HFFc6 (cell line): ENCODE measurements at regions not wholly inside any gene's neighbourhood (a gene's known extent, or its start where the extent isn't known, plus 50 kb on each side); places are given as distances from the start of the nearest gene placed in this dataset.

Experiments used
- DNase-seq: peaks from one replicate; pipeline ENCODE4 v3.0.0-alpha.2; 2018
- H3K27ac Mint-ChIP-seq: 2 replicates; pipeline ENCODE4 v1.8.0; 2020; ENCODE audit warnings: mild to moderate bottlenecking, mixed read lengths
- H3K27me3 Mint-ChIP-seq: 2 replicates; pipeline ENCODE4 v1.8.0; 2021; ENCODE audit warnings: mild to moderate bottlenecking, moderate library complexity, mixed read lengths; ENCODE audit not compliant: insufficient read depth
- H3K36me3 Mint-ChIP-seq: 2 replicates; pipeline ENCODE4 v1.8.0; 2021; ENCODE audit warnings: low read depth, mixed read lengths
- H3K4me1 Mint-ChIP-seq: 2 replicates; pipeline ENCODE4 v1.8.0; 2020; ENCODE audit warnings: low read depth, mixed read lengths
- H3K4me3 Mint-ChIP-seq: 2 replicates; pipeline ENCODE4 v1.8.0; 2020; ENCODE audit warnings: mild to moderate bottlenecking, moderate library complexity, mixed read lengths
- H3K9me3 Mint-ChIP-seq: 2 replicates; pipeline ENCODE4 v1.8.0; 2020; ENCODE audit warnings: mild to moderate bottlenecking, mixed read lengths
- CTCF ChIP-seq: fragments of 200-600 bp; sonication (generic); IDR thresholded peaks from 2 replicates; pipeline ENCODE4 v1.5.0; 2021; ENCODE audit warnings: antibody characterized with exemption, mild to moderate bottlenecking

GRCh38 chr6:166824146-166824879 is 132.0 kb downstream of the RNASET2 start:
- H3K36me3 Mint-ChIP-seq = no peaks in the 10 kb centered on the region
- no peak overlapping the region for H3K27ac Mint-ChIP-seq
- no peak overlapping the region for H3K4me3 Mint-ChIP-seq
- no peak for DNase-seq
- H3K4me1 Mint-ChIP-seq = no peaks in the 10 kb centered on the region
- no peaks in the 10 kb centered on the region; the same call in none of the 2 replicates for H3K27me3 Mint-ChIP-seq
- peaks cover 11% of the 10 kb centered on the region for H3K9me3 Mint-ChIP-seq
- TF ChIP-seq CTCF = no peak

- no peaks in the 10 kb centered on the region for H3K4me1 Mint-ChIP-seq
- H3K36me3 Mint-ChIP-seq = no peaks in the 10 kb centered on the region
- no peak overlapping the region for H3K4me3 Mint-ChIP-seq
- DNase-seq = no peak
- TF ChIP-seq CTCF = no peak
- H3K27ac Mint-ChIP-seq = no peak overlapping the region
- peaks cover 12% of the 10 kb centered on the region for H3K9me3 Mint-ChIP-seq
- no peaks in the 10 kb centered on the region; the same call in none of the 2 replicates for H3K27me3 Mint-ChIP-seq
Observed at GRCh38 chr6:166822609-166823008, 133.7 kb downstream of the RNASET2 start.

- DNase-seq = no peak
- TF ChIP-seq CTCF = no peak
- no peak overlapping the region for H3K27ac Mint-ChIP-seq
- no peaks in the 10 kb centered on the region for H3K4me1 Mint-ChIP-seq
- H3K4me3 Mint-ChIP-seq = no peak overlapping the region
- peaks cover 12% of the 10 kb centered on the region for H3K9me3 Mint-ChIP-seq
- no peaks in the 10 kb centered on the region; the same call in none of the 2 replicates for H3K27me3 Mint-ChIP-seq
- no peaks in the 10 kb centered on the region for H3K36me3 Mint-ChIP-seq
Observed at GRCh38 chr6:166820483-166820882, 135.9 kb downstream of the RNASET2 start.

- Mint-ChIP-seq H3K4me1 (no peaks in the 10 kb centered on the region), H3K27ac (no peak overlapping the region), H3K4me3 (no peak overlapping the region), H3K27me3 (no peaks in the 10 kb centered on the region; the same call in none of the 2 replicates), H3K36me3 (no peaks in the 10 kb centered on the region), H3K9me3 (peaks cover 14% of the 10 kb centered on the region)
- TF ChIP-seq CTCF = no peak
- DNase-seq = no peak
Observed at GRCh38 chr6:166820070-166820469, 136.3 kb downstream of the RNASET2 start.

GRCh38 chr6:166815629-166816028 is 140.7 kb downstream of the RNASET2 start:
- H3K4me3 Mint-ChIP-seq = no peak overlapping the region
- H3K9me3 Mint-ChIP-seq = peaks cover 16% of the 10 kb centered on the region
- DNase-seq = no peak
- H3K36me3 Mint-ChIP-seq = no peaks in the 10 kb centered on the region
- TF ChIP-seq CTCF = no peak
- no peaks in the 10 kb centered on the region for H3K4me1 Mint-ChIP-seq
- H3K27ac Mint-ChIP-seq = no peak overlapping the region
- no peaks in the 10 kb centered on the region; the same call in 1 of the 2 replicates for H3K27me3 Mint-ChIP-seq
